Ovary (tissue), 3 donors: ENCODE measurements at regions not wholly inside any gene's neighbourhood (a gene's known extent, or its start where the extent isn't known, plus 50 kb on each side); places are given as distances from the start of the nearest gene placed in this dataset.

Experiments
- EP300 ChIP-seq: sonication (generic); formaldehyde crosslinking; IDR thresholded peaks from one replicate; pipeline ENCODE4 v1.6.1; 2017; ENCODE audit warnings: antibody characterized with exemption
- POLR2A ChIP-seq: fragments of 450-650 bp; IDR thresholded peaks from one replicate; pipeline ENCODE4 v1.6.1; 2017; ENCODE audit warnings: antibody characterized with exemption, mild to moderate bottlenecking, moderate library complexity
- TF ChIP-seq, protein P1 (sequence below), 3 donors: fragments of 450-650 bp in 2 of 3; fragments of 200-600 bp in 1 of 3; IDR thresholded peaks; one replicate each; pipeline versions ENCODE4 v1.5.1 to v1.8.0; 2016 to 2022; ENCODE audit warnings: antibody characterized with exemption in 3 of 3, mild to moderate bottlenecking in 1 of 3
- donor health status: DM: no; HTN: no; CAD: no.

- TF ChIP-seq POLR2A (no peak), EP300 (no peak)
- TF ChIP-seq, protein P1, sequence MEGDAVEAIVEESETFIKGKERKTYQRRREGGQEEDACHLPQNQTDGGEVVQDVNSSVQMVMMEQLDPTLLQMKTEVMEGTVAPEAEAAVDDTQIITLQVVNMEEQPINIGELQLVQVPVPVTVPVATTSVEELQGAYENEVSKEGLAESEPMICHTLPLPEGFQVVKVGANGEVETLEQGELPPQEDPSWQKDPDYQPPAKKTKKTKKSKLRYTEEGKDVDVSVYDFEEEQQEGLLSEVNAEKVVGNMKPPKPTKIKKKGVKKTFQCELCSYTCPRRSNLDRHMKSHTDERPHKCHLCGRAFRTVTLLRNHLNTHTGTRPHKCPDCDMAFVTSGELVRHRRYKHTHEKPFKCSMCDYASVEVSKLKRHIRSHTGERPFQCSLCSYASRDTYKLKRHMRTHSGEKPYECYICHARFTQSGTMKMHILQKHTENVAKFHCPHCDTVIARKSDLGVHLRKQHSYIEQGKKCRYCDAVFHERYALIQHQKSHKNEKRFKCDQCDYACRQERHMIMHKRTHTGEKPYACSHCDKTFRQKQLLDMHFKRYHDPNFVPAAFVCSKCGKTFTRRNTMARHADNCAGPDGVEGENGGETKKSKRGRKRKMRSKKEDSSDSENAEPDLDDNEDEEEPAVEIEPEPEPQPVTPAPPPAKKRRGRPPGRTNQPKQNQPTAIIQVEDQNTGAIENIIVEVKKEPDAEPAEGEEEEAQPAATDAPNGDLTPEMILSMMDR (IDR thresholded peaks at IDR 0.05): no peak
Observed at GRCh38 chr3:176208283-176208682, 989.0 kb downstream of the TBL1XR1 start.
